ENCODE measurements at regions not wholly inside any gene's neighbourhood (a gene's known extent, or its start where the extent isn't known, plus 50 kb on each side); places are given as distances from the start of the nearest gene placed in this dataset.
A peak's percentile ranks its signal among the peaks of the same experiment; 100 is the strongest.

GRCh38 chr18:56431551-56431950, 206.8 kb downstream of the TXNL1 start:
- Histone ChIP-seq H3K4me2 (ENCODE audit: low read depth, low read length) (no peak overlapping the region), H2AFZ (replicated peaks; ENCODE audit: low read length, poor library complexity) (no peak overlapping the region), H3K14ac (replicated peaks; ENCODE audit: low read depth, low read length) (no peak overlapping the region), H2BK5ac (ENCODE audit: low read depth, low read length, poor library complexity, severe bottlenecking) (no peak overlapping the region), H3K36me3 (ENCODE audit: control insufficient read depth, insufficient read depth, low read length) (no peaks in the 10 kb centered on the region), H2AK5ac (ENCODE audit: low read depth, low read length) (no peak overlapping the region), H3K9me3 (ENCODE audit: control insufficient read depth, insufficient read depth, low read length) (peaks cover 3% of the 10 kb centered on the region; the same call in 1 of the 2 replicates), H4K8ac (ENCODE audit: low read depth in 2 of 2, low read length in 2 of 2) (no peak overlapping the region), H3K27ac (ENCODE audit: insufficient read depth, low read length) (no peak overlapping the region), H3K18ac (ENCODE audit: low read depth, low read length) (no peak overlapping the region), H4K20me1 (ENCODE audit: insufficient read depth, low read length) (no peaks in the 10 kb centered on the region), H3K27me3 (ENCODE audit: control insufficient read depth, insufficient read depth, low read length) (no peaks in the 10 kb centered on the region), H3K9me1 (ENCODE audit: insufficient read depth, low read length) (no peaks in the 10 kb centered on the region), H2BK15ac (ENCODE audit: low read depth, low read length) (no peak overlapping the region), H3K79me1 (ENCODE audit: low read depth in 1 of 2, low read length in 2 of 2) (no peaks in the 10 kb centered on the region), H2BK20ac (ENCODE audit: low read depth, low read length) (no peak overlapping the region), H3K4me3 (ENCODE audit: insufficient read depth, low read depth, low read length) (no peak overlapping the region), H4K91ac (ENCODE audit: insufficient read depth, low read depth, low read length) (no peak overlapping the region), H3K23ac (ENCODE audit: low read depth, low read length) (no peak overlapping the region), H3K9ac (ENCODE audit: low read depth, low read length) (no peak overlapping the region), H3K56ac (ENCODE audit: extremely low read depth, insufficient read depth, low read length) (no peak overlapping the region), H2AK9ac (replicated peaks; ENCODE audit: low read depth, low read length, poor library complexity) (no peak overlapping the region), H4K5ac (ENCODE audit: low read depth, low read length) (no peak overlapping the region), H3K4me1 (ENCODE audit: control insufficient read depth, insufficient read depth, low read length) (no peaks in the 10 kb centered on the region), H2BK120ac (ENCODE audit: low read depth, low read length) (no peak overlapping the region), H3K4ac (ENCODE audit: low read depth, low read length) (no peak overlapping the region)
- intact Hi-C loops (cut with micrococcal nuclease), result no loop called here
- CTCF ChIA-PET, result interaction anchor here (0.5 kb wide), 1 partner anchor 90 kb away, joined by 3 read pairs; no protein-coding TSS in a partner anchor
- BruUV-seq (replicated peaks), result no TSS peak
- DNase-seq (peak; percentile 4), ATAC-seq (ENCODE audit: low read depth) (no peak)
- POLR2A ChIA-PET (ENCODE audit: unreplicated experiment), result no interaction called here
- TF ChIP-seq BHLHE40 (IDR thresholded peaks at IDR 0.05; ENCODE audit: low read depth, low read length) (no peak), NFE2L2 (IDR thresholded peaks at IDR 0.05; ENCODE audit: low read depth, low read length) (no peak)
- dilution Hi-C loops (cut with HindIII; ENCODE audit: low sequenced_read_pairs, unreplicated experiment), result no loop called here
- in situ Hi-C loops (cut with MboI; ENCODE audit: low sequenced_read_pairs), result no loop called here

Measured in IMR-90 (cell line).